GM19328 (cell line): ENCODE measurements at regions not wholly inside any gene's neighbourhood (a gene's known extent, or its start where the extent isn't known, plus 50 kb on each side); places are given as distances from the start of the nearest gene placed in this dataset.

Experiments used
- ATAC-seq: cut with Tn5 transposase; IDR thresholded peaks from one replicate; pipeline ENCODE4 v1.9.1; 2021; ENCODE audit warnings: mild to moderate bottlenecking, moderate library complexity; ENCODE audit not compliant: unreplicated experiment

DNA sequence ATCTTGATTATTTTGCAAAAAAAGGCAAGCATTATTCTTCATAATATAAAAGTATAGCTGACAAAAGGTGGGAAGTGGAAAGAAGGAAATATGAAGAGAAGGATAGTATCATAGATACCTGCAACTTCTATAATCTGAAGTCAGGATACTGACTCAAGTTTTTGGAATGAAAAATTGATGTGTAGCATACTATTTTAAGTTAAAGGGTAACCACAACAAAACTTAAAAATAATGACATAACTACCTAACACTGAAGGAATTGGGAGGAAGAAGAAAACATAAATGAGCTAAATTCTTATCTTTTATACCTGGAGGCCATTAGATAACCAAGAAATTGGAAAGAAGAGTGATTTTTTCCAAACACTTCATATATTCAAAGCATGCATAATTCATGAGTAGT, 51.8 kb upstream of the TLE1 start:
- ATAC-seq = no peak

DNA sequence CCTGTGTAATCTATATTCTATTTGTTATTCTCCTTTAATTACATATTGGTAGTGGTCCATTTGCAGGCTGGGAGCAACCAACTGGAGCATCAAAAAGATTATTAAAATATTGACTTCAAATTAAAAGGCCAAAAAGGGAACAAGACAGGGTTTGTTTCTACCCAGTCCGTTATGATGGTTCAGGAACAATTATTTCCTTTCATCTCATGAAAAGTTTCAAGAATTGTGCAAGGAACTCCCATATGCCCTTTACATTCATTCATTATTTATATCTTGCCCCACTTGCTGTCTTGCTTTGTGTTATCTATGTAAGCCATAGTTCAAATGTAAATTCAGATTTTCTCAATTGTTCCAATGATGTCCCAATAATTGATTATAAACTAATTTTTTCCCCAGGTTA, 58.7 kb upstream of the TLE1 start:
- ATAC-seq = no peak

- ATAC-seq = no peak
These were observed 64.1 kb upstream of the TLE1 start for GRCh38 chr9:81753436-81753835.

- no peak for ATAC-seq
These were observed 64.9 kb upstream of the TLE1 start for GRCh38 chr9:81754245-81754644.

DNA sequence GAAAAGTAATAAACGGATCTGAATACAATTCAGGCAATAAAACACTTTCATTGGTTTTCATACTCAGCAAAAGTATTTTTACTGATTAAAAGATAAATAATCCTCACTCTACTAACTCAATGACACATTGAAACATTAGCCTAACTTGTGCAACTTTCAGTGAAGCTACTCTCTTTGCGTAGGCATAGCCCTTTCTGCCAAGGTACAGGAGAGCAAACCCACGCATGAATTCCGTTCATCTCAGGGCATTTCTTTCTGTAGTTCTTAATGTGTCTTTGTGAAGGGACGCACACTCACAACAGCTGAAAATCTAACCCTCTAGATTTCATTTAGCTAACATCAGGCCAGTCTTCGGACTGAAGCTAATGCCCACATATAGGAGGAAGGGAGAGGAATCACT, 66.4 kb upstream of the TLE1 start:
- ATAC-seq = no peak

GRCh38 chr9:81756561-81756960, 67.2 kb upstream of the TLE1 start:
- ATAC-seq = no peak

- no peak for ATAC-seq
These were observed 68.9 kb upstream of the TLE1 start for GRCh38 chr9:81758123-81758797.

- ATAC-seq = no peak
These were observed 70.4 kb upstream of the TLE1 start for GRCh38 chr9:81759680-81760215.

DNA sequence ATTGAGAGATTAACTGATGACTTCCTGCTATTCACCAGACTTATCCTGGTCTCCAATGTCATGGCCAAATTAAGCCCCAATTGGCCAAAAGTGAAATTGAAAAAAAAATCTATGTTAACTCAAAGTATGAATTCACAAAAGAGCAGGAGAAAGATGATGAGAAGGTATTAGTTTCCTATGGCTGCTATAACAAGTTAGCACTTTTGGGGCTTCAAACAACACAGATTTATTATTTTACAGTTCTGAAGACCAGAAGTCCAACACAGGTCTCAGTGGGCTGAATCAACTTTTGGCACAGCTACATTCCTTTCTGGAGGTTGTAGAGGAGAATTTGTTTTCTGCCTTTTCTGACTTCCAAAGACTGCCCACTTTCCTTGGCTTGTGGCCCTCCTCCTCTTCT, 78.6 kb upstream of the TLE1 start:
- ATAC-seq = no peak

DNA sequence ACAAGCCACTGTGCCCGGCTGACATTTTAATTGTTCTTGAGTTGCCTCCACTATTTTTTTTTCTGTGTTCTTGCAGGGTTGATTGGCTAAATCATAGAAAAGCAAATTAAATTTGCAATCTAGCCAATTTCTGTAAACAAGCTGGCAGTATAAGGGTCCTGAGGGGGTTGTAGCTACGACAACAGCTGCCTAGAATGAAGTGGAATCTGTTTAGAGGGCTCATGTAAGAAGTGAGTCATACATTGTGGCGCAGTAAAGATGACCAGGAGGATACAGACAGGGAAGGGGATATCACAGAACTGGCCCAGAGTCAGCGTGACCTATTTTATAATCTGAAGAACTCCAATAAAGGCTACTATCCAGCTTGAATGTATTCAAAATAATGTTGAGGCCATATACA, 82.2 kb upstream of the TLE1 start:
- ATAC-seq = no peak

GRCh38 chr9:81772144-81772543, 82.8 kb upstream of the TLE1 start:
- ATAC-seq = no peak

DNA sequence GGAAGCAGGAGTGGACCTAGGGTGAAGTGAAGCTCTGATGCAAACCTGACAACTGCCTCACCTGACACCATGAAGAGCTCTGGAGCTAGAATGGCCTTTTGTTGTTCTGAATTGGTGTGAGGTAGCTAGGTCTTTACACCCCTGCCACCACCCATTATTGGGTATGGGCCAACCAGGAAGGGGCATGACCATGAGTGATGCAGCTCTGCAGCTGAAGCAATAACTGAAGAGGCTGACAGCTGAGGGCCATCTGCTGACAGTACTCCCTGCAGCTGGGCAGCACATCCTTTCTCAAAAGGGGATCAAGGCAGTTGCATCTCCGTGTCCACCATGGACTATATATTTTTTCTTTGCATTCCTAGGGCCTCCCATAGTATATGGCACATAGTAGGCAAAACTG, 87.0 kb upstream of the TLE1 start:
- ATAC-seq = no peak

DNA sequence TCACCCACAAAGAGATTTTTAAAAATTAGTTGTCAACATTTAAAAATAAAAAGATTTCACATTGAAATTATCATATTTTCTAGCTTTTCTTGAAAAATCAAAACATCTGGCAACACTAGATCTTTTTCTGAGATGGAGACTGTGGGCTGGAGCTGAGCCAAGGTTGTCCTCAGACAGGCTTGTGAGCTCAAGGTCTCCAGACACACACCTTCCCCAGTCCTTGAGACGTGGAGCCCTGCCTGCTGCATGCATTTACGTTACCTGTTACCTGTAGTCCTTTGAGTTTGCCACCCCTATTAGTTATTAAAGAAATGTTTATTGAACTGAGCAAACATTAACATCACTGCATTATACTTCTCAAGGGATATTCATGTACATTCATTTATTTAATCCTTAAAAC, 87.5 kb upstream of the TLE1 start:
- ATAC-seq = no peak

GRCh38 chr9:81777482-81777881, 88.1 kb upstream of the TLE1 start:
- no peak for ATAC-seq

DNA sequence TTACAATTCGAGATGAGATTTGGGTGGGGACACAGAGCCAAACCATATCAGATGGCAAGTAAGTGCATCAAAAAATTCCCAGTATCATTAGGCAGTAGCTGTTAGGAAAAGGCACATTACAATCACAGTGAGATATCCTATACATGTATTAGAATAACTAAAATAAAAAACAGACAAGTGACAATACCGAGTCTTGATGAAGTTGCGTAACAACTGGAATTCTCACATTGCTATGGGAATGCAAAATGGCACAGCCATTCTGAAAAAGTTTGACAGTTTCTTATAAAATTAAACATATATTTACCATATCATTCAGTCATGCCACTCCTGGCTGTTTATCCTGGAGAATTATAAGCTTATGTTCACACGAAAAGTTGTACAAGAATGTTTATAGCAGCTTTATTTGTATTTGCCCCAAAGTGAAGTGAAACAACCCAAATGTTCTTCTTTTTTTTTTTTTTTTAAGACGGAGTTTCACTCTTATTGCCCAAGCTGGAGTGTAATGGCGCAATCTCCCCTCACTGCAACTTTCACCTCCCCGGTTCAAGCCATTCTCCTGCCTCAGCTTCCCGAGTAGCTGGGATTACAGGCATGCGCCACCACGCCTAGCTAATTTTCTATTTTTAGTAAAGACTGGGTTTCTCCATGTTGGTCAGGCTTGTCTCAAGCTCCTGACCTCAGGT, 93.1 kb upstream of the TLE1 start:
- no peak for ATAC-seq

- ATAC-seq = no peak
These were observed 98.6 kb upstream of the TLE1 start for GRCh38 chr9:81787747-81788632.

DNA sequence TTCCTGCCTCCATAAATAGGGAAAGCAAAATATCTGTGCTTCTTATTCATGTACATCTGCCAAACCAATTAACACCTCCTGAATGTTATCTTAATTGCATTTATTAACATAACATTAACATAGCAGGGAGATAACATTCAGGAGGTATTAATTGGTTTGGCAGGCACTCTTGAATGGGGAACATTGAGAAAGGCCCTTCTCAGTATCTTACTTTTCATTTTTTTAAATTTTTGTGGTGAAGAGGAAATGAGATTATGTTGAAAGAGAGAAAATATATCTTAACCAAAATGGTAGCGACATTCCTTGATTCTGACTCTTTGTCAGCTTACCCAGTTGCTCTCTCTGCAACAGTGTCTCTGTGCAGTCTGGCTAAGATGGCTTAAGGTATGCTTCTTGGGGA, 100.4 kb upstream of the TLE1 start:
- no peak for ATAC-seq

- no peak for ATAC-seq
These were observed 100.8 kb upstream of the TLE1 start for GRCh38 chr9:81790166-81790565.

DNA sequence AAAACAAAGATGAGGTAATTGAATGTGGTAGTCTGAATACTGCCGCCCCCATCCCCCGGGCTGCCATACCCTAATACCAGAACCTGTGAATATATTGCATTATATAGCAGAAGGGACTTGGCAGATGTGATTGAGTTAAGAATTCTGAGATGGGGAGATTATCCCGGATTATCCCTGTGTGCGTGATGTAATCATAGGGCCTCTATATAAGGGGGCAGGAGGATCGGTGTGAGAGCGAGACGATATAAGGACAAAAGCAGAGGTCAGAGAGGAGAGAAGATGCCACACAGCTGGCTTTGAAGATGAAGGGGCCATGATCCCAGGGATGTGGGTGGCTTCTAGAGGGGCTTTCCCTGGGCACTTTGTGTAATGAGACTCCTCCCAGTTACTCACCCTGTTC, 101.7 kb upstream of the TLE1 start:
- no peak for ATAC-seq

GRCh38 chr9:81798606-81799005, 109.3 kb upstream of the TLE1 start:
- ATAC-seq = no peak

DNA sequence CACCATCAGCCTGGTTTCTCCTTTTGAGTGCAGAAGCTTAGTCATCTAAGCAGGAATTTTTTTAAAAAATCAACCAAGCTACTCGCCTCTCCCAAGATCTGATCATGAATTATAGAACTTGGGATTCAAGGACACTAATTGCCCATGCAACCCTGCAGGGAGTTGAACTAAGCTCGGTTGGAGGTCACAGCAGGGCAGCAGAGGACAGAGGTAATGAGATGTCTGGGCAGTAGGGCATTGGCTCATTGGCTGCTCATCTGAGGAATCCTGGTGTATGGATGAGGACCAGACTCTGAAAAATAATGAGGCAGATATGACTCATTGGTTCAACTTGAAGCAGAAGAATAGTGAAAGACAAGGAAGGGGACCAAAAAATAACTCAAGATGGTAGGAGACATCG, 111.8 kb upstream of the TLE1 start:
- ATAC-seq = no peak

- no peak for ATAC-seq
These were observed 115.0 kb upstream of the TLE1 start for GRCh38 chr9:81804306-81804705.
